GM12891 (cell line): ENCODE measurements at regions not wholly inside any gene's neighbourhood (a gene's known extent, or its start where the extent isn't known, plus 50 kb on each side); places are given as distances from the start of the nearest gene placed in this dataset.

Experiments used
- POLR2A ChIP-seq: IDR thresholded peaks from 2 replicates; pipeline ENCODE4 v1.6.1; 2011; ENCODE audit warnings: low read depth, low read length, control low read depth
- TAF1 ChIP-seq: IDR thresholded peaks from 2 replicates; pipeline ENCODE4 v1.6.1; 2011; ENCODE audit warnings: low read depth, low read length, control low read depth

DNA sequence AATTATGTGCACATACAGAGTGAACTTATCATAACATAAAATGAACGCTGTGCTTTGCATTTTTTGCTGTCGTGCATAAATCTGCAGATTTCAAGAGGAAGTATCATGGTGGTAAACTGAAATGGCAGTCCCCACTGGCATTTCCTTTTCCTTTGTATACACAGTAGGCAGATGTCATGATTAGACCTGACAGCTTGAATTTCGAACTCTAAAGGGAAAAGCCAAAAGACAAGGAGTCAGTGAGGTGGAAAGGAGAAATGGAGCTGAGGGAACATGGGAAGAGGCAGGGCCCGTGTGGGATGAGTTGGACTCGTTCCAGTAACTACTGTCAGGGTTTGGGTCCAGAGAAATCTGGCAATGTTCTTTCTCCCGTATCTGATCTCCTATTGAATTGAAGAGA, 454.1 kb upstream of the SGCG start:
- no peak for TF ChIP-seq TAF1
- no peak for TF ChIP-seq POLR2A
